HG03039 (cell line): ENCODE measurements at regions not wholly inside any gene's neighbourhood (a gene's known extent, or its start where the extent isn't known, plus 50 kb on each side); places are given as distances from the start of the nearest gene placed in this dataset.
"Not testable (repeated sequence)": the region's sequence is repeated elsewhere in the genome, so short reads cannot be mapped to it uniquely, and the experiment has no call there.

Experiments used
- ATAC-seq: cut with Tn5 transposase; IDR thresholded peaks from one replicate; pipeline ENCODE4 v1.9.1; 2021; ENCODE audit warnings: mild to moderate bottlenecking, moderate library complexity; ENCODE audit not compliant: unreplicated experiment

DNA sequence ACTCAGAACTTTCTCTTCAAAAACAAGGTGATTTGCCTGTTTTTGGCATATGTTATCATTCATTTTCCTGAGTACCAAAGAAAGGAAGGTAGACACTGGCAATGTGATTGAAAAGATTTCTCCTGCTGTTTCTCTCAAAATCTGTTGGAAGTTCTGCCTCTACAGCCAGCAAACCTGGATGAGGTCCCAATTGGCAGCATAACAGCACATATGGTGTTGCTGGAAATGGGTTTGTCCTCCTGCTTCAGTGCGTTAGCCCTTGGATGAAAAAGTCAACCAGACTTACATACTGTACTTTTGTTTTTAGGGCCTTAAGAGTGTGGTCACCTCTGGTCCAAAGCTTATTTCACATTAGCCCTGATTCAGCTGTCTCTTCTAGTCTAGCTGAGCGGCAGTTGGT, 237.6 kb upstream of the MME start:
- ATAC-seq: no peak

DNA sequence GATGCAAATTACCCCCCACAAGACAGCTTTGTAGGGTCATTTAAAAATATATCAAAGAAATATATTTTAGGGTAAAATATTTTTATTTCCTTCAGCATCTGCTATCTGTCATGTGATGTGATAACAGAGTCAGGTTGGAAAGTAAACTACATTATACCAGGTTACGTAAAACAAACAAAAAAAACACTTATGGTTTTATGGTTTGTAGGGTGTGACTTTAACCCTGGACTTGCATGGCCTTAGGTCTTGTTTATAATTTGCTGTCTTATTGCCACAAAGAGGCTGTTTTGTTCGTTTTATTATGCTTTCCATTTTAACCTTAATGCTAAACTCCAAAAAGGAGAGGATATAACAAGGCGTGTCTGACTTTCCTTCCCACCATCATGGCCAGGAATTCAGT, 244.5 kb upstream of the MME start:
- no peak for ATAC-seq

DNA sequence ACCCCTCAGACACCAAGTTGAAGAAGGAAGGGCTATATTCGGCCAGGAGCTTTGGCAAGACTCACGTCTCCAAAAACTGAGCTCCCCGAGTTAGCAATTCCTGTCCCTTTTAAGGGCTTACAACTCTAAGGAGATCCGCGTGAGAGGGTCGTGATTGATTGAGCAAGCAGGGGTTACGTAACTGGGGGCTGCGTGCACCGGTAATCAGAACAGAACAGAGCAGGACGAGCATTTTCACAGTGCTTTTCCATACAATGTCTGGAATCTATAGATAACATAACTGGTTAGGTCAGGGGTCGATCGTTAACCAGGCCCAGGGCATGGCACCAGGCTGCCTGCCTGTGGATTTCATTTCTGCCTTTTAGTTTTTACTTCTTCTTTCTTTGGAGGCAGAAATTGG, 245.3 kb upstream of the MME start:
- ATAC-seq: not testable (repeated sequence)

DNA sequence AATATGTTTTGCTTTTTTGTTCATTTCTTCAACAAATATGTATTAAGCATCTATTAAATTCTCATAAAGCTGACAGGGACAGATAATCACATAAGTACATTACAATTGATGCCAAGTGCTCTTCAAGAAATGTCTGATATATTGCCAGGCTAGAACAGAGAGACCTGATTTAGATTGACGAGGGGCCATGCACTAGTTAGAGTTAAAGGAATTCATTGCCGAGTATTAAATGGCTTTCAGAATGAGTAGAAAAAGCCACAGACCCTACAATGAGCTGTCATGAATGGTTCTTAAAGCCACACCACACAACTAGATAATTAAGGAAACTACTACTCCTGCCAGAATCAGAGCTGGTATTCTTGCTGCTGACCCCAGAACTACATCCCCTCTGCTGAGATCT, 250.2 kb upstream of the MME start:
- no peak for ATAC-seq

DNA sequence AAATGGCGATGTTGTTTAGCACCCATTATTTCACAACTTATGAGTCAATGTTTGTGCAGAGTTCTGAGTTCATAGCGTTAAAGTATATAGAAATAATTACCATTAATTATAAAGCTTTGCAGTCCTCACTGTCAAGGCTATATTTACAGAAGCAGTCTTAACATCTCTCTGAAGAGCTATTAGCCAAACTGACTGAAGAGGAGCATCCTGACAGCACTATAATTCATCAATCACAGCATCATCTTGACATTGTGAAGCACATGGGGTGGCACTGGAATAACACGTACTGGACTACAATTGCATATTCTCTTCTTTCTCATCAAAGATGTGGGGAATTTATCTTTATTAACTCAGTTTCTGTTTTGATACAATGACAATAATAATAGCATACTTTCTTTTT, 260.6 kb upstream of the MME start:
- ATAC-seq: no peak

DNA sequence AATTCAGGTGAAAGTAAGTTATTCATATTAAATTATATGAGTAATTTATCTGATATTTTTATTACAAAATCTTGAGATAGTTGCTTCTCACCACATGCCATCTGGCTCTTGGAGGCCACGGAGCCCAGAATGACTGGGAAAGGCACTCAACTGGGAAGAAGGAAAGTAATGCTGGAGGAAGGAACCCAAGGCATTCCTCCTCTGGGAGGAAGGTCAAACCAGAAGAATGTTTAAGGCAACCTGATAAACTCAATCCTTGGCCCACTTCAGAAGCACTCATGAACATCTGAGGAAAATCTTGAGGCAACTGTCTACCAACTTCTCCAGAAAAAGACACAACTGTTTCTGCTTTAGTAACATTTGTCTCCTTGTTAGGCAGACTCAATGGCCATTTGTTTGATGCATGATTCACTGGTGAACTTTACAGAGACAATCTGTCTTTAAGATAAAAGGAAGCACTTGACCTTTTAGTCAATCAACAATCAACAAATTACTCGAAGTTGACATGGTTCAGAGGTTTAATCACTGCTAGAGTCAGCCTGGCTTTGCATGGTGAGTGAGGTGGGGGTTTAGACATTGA, 261.4 kb upstream of the MME start:
- ATAC-seq: no peak

DNA sequence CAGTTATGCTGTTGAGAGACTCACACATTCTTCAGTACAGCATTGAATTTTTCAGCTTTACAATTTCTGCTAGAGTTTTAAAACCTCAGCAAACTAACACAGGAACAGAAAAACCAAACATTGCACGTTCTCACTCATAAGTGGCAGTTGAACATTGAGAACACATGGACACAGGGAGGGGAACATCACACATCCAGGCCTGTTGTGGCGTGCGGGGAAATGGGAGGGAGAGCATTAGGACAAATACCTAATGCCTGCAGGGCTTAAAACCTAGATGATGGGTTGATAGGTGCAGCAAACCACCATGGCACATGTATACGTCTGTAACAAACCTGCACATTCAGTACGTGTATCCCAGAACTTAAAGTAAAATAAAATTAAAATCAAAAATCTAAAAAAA, 270.1 kb upstream of the MME start:
- ATAC-seq: not testable (repeated sequence)

DNA sequence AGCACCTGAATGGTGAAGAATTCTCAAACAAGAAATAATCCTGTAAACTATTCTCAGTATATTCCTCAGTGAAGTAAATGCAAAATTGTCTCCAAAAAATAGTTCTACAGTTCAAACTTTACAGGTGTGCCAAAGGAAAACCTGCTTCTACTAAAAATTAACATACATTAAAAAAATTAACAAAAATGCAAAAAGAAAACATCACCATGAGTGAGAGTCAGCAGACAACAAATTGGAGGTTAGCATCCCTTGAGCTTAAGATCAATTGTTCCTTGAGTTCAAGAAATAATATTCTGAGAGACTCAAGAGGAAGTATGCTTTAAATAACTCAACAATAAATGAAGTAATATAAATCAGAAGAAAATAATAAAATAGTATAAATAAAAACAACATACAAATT, 278.4 kb upstream of the MME start:
- no peak for ATAC-seq

DNA sequence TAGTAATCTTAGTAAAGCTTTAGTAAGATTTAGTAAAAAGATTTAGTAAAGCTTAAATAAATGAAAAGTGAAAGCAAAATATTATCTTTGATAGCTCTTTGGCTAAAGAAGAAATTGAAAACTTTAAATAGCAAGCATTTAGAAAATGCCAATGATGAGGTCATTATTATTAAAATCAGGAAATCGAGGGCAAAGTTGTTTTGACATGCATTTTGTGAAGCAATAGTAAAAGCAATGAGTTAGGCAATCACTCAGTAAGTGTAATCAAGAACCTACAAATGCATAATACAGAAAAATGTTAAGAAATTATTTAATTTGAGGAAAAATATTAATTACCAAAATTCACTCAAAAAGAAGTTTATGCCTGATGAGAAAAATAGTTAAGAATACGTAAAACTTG, 280.3 kb upstream of the MME start:
- no peak for ATAC-seq

DNA sequence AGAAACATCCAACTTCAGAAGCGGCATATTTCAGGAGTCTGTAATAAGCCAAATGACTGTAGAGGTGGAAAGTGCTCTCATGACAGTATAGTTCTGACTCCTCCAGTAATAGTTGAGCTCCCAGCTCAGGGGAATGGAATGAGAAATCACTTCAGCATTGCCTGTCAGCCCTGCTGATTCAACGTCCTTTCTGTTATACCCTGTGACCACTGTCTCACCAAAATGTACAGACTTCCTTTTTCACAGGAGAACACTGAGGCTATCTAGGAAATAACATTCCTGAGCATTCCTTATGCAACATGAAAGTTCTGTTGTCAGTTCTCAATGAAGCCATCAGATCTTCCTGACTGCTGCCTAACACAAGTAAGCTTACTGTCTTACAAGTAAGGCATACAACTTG, 284.5 kb upstream of the MME start:
- ATAC-seq: no peak

DNA sequence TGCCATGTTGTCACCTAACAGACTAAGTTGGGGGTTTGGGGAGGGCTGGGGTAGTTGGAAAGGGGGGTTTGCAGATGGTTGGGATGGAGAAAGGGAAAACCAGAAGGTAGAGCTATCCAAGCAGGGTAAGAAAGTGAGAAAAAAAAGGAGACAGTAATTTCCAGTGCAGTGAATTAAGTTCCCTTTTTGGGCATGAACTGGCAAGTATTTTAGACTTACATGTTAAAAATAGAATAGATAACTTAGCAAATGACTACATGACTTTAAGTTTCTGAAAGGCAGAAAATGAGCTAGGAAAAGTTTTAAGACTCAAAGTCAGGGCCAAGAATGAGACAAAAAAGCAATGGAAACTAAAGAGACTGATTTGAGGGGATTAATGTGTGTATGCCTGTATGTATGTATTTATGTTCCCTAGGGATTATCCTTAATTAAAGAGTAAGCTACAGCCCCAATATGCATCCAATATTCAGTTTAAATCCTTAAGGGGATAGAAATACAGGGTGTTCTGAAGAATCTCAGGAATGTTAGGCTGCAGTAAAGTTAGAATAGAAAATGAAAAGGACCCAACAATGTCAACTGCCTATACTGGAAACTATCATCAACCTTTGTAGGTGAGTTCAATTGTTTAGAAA, 285.2 kb upstream of the MME start:
- no peak for ATAC-seq

DNA sequence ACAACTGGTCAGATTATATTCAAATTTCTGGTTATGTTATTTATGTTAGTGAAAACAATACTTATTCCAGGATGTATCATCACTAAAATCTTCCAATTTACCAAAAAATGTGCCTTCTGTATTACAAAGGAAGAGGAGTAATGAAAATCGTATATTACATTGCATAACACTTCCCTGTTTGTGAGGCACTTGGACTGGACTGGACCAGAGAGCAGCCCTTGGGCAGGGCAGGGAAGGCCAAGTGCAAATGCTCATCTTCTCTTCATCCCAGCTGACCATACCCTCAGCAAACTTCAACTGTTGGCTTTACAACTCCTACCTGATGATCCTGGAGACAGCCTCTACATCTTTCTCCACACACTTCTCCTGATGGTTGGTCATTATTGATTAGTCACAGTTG, 285.7 kb upstream of the MME start:
- ATAC-seq: no peak

DNA sequence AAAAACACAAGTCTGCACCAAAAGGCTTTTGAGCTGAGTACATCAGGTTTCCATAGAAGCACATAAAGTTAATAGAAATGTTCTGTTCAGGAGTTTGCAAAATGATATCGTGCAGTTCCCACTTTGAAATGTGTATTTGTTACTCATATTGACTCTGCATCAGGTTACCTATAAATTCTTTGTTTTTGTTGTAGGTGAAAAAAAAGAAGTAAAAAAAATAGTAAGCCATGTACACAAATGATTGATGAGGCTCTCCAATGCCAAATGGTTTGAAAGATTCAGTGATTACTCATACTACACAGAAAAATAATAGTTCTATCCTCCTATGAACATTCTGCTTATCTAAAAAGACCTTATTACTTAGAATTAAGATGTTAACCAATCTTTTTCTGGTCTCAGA, 287.3 kb upstream of the MME start:
- ATAC-seq: no peak

DNA sequence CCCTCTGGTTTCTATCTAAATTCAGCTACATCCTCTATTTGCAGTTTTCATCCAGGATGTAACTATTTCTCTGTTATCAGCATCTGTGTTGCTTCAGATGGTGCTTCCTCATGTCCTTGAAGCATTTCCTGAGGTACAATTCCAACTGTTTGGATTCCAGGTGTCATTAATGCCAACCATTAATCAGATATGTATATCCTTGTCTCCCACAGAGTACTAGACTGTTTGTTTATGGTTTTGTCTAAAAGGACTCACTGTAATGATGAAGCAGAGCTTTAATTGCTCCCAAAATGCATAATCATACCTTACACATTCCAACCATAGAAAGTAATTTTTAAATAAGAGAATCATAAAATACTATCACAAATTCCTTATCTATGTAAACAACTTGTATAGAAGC, 288.5 kb upstream of the MME start:
- no peak for ATAC-seq

DNA sequence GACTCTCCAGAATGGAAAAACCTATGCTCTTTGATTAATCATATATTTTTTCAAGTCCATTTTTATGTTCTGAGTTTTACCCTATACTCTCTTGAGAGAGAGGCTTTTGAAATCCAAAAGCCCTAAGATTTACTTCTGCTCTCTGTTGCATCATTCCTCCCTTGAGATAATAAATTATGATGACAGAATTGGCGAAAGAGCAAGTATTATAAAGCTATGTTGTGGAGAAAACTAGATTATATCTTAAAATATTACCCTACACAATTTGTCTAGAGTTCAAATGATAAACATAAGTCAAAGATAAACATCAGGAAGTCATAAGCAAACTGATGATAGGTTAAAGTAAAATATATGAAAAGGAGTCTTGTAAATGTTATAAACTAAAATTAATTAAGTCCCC, 293.4 kb upstream of the MME start:
- no peak for ATAC-seq

DNA sequence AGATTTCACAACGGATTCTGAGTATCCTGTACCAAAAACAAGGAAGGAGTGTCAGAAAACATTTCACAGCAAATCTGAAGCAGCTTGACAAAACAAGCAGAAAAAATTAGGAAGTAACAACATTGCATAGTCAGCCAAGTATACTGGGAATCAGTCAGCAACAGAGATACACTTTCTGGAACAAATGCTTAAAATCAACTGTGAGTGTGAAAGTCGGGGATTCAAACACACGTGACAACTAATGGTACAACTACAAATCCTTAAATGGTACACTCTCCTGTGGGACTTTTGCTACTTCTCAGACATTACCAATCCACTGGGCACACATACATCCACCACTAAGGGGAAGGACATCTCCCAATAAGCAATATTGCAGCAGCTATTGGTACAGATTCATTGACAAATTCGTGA, 296.6 kb upstream of the MME start:
- no peak for ATAC-seq

DNA sequence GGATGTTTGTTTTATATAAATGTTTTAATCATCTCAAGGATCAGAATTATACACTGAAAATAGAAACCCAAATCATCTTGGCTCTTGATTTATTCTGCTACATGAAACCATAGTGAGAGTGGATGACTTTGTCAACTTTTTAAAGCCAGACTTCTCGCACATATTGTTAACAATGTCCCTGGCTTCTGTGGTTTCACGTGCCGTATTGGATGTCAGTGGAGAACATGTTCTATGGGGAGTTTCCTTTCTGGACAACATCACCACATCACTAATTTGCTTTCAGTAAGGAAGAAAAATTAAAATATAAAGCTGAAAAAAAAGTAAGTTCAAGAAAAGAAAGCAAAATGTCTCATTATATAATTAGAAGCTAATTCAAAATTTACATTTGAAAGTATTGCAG, 297.1 kb upstream of the MME start:
- no peak for ATAC-seq

DNA sequence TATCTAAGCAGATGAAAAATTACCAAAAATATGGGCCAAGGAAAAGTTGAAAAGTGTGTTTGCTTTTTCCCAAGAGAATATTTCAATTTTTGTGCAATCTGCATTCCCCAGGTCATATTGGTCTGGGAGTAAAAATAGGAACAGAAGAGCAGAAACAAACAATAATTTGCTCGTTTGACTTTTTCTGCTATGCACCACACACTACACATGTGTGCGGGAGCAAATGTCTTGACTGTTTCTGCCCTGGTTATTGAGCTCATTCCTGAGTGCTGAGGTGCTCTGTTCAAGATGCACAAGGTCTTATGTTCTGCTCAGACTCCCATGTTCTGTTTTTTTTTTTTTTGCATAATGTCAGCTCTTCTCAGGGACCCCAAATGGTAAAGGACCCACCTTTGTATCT, 298.0 kb upstream of the MME start:
- ATAC-seq: no peak

DNA sequence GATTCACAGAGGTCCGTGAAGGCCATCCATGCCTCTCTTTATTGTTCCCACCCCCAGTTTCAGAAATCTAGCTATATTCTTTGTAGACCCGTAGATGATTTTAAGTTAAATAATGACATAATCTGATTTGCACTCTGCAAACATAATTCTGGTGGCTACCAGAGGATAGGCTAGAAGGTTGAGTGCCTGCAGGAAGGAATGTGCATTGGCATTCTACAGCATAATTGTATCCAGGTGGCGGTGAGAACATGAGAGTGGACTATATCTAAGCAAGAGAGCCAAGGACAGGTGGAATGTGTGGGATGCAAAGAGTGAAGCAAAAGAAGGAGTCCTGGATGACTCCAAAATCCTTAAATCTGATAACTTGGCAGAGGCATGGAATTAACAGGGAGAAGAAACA, 298.5 kb upstream of the MME start:
- no peak for ATAC-seq

DNA sequence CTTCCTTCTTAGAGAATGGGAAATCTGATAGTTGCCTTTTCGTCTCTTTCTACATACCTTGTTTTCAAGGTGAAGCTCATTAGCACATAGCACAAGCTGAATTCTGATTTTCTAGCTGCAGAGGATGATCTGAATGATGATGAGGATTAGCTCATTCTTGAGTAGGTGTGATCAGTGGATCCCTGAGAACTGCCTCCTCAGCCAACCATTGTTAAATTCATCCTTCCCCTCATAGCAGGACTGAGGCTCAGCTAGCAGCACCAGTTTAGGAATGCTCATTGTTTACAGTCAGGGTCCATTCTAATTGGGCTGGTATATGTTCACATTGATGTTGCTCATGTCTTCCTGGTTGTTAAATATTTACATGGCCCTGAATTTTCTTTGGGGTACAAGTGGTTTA, 299.9 kb upstream of the MME start:
- no peak for ATAC-seq

DNA sequence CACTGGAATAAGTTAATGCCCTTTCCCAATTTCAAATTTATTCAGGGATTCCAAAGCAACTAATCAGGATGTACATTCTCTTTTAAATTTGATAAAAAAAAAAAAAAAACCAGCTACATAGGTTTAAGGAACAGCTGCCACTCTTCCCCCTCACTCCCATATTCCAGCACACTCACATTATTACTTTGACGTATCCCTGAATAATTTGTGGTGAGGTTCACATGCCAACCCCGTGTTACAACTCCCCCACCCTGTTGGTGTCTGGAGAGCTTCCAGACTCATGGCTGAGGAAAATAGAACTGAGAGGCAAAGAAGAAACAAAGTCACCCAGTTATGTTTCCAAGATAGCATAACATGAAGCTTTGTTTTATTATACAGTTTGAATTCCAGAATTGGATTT, 300.5 kb upstream of the MME start:
- no peak for ATAC-seq

DNA sequence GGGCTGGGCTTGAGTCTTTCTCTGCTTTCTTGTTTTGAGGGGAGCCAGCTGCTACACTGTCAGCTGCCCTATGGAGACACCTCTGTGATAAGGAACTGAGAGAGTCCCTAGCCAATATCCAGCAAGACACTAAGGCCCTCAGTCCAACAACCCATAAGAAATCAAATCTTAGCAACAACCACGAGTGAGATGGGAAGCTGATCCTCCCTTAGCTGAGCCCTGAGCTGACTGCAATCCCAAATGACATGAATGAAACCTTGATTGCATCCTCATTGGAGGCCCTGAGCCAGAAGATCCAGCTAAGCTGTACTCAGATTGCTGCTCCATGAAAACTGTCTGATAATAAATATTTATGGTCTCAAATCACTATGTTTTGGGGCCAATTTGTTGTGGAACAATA, 302.1 kb upstream of the MME start:
- ATAC-seq: no peak

DNA sequence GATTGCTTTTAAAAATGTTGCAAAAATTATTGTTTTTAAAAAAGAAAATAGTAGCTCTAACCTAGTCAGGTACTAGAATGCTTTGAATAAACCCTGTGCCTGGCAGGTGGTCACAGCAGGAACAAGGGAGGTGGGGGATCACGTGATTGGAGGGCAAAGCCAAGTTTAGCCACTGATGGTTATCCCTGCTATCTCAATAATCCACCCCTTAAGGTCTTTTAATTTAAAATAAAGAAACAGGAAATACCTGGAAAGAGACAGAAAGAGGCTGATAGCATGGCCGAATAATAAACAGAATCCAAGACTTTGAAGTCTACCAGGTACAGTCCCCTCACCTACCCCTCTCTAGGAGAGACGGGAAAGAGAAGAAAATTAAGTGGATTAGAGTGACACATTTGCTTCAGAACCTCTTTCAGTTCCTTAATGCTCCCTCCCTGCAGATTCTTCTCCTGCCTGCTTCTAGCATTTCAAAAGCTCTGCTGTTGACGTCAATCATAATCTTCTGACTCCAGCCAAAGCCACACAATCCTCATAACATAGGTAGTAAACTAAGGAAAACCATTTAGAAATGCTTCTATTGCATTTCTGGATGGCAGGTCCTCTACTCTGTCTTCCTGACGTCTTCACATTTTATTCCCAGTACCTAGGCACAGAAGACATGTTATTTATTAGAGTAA, 303.4 kb upstream of the MME start:
- no peak for ATAC-seq
